ENCODE measurements at regions not wholly inside any gene's neighbourhood (a gene's known extent, or its start where the extent isn't known, plus 50 kb on each side); places are given as distances from the start of the nearest gene placed in this dataset.

DNA sequence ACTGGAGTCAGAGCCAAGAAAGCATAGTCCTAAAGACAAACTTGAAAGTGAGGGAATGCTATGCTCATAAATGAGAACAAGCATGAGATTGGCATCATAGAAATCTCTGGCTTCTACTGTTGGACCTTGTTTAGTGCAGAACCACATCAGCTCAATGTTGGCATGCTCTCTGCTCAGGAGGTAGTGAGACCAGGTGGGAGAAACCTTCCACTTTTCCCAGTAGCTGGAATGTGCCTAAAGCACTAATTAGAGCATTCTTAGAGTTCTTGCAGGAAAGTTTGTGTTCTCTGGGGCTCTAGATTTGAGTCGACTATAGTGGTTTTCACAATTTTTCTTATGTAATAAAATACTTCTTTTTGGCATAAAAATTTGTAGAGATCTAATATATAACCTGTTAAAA is 159.7 kb upstream of the PRICKLE1 start:
- TF ChIP-seq, protein P1, sequence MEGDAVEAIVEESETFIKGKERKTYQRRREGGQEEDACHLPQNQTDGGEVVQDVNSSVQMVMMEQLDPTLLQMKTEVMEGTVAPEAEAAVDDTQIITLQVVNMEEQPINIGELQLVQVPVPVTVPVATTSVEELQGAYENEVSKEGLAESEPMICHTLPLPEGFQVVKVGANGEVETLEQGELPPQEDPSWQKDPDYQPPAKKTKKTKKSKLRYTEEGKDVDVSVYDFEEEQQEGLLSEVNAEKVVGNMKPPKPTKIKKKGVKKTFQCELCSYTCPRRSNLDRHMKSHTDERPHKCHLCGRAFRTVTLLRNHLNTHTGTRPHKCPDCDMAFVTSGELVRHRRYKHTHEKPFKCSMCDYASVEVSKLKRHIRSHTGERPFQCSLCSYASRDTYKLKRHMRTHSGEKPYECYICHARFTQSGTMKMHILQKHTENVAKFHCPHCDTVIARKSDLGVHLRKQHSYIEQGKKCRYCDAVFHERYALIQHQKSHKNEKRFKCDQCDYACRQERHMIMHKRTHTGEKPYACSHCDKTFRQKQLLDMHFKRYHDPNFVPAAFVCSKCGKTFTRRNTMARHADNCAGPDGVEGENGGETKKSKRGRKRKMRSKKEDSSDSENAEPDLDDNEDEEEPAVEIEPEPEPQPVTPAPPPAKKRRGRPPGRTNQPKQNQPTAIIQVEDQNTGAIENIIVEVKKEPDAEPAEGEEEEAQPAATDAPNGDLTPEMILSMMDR (IDR thresholded peaks at IDR 0.05) = no peak
- no peak for ATAC-seq (ENCODE audit: low FRiP score)
- no peak for DNase-seq (ENCODE audit: low spot score)

DNA sequence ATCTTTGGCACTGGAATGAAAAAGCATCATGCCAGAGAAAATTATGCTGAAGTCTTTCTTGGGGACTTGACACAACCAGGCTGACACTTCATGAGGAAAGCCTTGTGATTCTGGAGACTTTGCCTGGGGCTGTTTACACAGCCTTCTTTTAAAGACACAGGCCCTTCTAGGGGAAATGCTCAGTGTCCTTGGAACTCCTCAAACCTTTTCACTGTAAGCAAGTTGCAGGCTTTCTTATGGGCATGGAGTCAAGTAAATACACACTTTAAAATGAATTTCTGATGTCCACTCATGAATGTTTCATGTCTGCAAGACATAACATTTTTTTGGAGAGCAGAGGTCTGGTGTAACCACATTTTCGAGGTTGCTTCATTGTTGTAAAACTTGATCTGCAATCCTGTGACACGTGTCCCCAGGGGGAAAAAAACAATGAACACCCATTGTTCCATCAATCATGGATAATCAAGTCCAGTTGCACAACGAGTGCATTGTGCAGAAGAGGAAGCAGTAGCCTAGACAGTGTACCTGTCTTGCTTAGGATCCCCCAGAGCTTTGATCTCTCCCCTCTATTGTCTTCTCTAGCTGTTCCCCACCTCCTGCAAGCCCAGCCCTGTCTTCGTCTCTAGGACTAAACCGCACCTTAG is 155.1 kb upstream of the PRICKLE1 start:
- no peak for ATAC-seq (ENCODE audit: low FRiP score)
- no peak for DNase-seq (ENCODE audit: low spot score)
- TF ChIP-seq, protein P1 (IDR thresholded peaks at IDR 0.05) = no peak

DNA sequence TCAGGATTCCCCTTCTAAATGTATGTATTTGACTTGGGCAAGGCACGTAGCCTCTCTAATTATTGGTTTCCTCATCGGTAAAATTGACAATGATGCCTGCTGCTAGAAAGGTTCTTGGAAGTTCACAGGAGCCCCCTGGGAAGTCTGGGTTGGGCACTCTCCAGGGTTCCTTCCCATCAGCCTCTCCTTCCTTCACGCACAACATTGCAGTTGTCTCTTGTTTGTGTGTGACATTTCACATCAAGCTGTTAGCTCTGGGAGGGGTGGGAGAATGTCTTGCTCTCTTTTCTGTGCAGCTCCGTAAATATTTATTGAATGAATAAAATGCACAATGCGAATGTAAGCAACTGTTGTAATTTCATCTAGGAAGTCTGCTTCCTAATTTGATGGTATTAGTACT is 153.2 kb upstream of the PRICKLE1 start:
- no peak for DNase-seq (ENCODE audit: low spot score)
- no peak for ATAC-seq (ENCODE audit: low FRiP score)
- TF ChIP-seq, protein P1 (IDR thresholded peaks at IDR 0.05) = no peak

DNA sequence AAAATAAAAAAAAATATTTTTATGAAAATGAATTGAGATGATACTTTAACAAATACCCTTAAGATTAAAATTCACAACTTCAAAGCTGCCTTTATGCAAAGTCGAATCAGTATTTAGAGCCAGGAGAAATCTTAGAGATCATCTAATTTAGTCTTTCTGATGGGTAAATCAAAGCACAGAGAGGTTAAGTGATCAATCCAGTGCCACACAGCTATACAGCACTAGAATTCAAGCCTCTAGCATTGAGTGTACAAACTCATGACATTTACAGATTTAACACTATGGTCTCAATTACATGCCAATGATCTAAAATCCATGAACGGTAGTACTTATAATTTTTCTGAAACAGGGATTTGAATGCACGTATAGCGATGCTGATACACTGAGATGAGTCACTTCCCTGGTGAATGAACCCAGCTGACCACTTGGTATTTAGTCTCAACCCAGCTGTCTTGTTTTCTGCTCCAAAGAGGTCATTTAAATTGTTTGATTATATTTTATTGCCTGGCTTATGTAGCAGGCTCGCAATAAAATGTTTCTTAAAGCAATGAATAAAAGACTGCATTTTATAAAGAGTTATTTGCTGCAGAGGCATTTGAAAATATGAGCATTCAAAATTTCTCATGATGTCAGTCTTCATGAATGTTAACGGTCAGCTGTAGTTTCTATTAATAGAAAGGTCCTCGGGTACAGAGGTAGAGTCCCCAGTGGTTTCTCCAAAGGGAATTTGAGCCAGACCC is 152.4 kb upstream of the PRICKLE1 start:
- DNase-seq (ENCODE audit: low spot score) (no peak), ATAC-seq (ENCODE audit: low FRiP score) (no peak)
- TF ChIP-seq, protein P1 (IDR thresholded peaks at IDR 0.05) = no peak

DNA sequence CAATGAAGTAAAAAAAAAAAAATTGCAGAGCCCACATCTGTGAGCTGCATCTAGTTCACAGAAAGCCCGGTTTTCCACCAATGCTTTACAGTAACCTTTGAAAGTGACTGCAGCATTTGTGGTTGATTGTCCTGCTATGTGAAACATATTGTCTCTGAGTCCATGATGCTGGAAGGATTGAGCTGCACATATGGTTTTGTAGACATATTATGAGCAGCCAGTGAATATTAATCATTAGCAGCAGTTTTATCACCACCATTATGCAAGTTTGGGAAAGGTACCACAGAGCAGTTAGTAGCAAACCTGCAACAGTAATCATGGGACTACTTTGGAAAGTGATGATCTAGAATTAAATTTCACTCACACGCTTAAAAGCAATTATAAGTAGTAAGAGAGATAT is 151.5 kb upstream of the PRICKLE1 start:
- DNase-seq (ENCODE audit: low spot score) (no peak), ATAC-seq (ENCODE audit: low FRiP score) (no peak)
- TF ChIP-seq, protein P1 (IDR thresholded peaks at IDR 0.05) = no peak

DNA sequence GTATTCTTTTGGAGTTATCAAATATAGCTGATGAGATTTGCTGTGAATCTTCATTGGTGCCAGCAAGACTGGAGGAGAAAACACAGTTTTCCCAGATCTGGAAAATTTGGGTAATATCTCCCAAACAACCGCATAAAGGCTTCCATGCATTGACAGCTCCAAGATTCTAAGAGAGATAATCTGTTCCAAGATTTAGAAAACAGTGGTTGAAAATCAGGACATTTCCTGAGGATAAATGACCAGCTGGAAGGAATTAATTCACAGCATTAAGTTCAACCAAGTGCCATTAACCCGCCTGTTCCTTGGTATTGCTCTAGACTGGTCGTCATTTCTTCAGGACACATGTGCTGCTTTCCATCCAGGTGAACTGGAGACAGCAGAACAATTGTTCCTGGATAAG is 147.9 kb upstream of the PRICKLE1 start:
- DNase-seq (ENCODE audit: low spot score) = no peak
- no peak for ATAC-seq (ENCODE audit: low FRiP score)
- TF ChIP-seq, protein P1 (IDR thresholded peaks at IDR 0.05) = no peak

DNA sequence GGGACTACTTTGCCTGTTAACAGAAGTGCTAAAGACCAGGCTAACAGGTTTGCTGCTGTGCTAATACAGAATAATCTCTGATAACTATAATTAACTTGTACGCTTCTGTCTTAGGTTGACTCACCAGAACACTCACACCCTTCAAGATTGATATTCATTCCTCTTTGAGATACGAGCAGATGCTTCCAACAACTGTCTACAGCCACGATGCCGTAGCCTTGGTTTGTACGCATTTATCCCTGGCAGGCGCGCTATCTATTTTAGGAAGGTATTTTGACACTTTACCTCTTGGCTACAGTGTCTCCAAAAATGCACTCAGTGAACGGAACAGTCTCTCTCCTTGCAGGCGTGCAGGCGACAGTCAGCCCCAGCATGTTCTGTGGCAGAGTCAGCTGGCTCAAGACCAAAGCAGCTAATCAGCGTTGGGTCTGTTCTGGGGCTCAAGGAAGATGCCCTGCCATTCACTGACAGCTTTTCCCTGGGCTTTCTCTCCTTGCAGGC is 146.4 kb upstream of the PRICKLE1 start:
- DNase-seq (ENCODE audit: low spot score) (no peak), ATAC-seq (ENCODE audit: low FRiP score) (peak; percentile 85)
- TF ChIP-seq, protein P1 (IDR thresholded peaks at IDR 0.05) = no peak

Data from omental fat pad (tissue), 3 donors.